HUES64 (cell line): ENCODE measurements at regions not wholly inside any gene's neighbourhood (a gene's known extent, or its start where the extent isn't known, plus 50 kb on each side); places are given as distances from the start of the nearest gene placed in this dataset.
"Not testable (repeated sequence)": the region's sequence is repeated elsewhere in the genome, so short reads cannot be mapped to it uniquely, and the experiment has no call there.

Experiments used
- H3K27ac ChIP-seq: 2 replicates; pipeline ENCODE4 v1.7.0; 2013; ENCODE audit warnings: low read depth, low read length, inconsistent platforms
- H3K27me3 ChIP-seq: 2 replicates; pipeline ENCODE4 v1.6.1; 2013; ENCODE audit warnings: mild to moderate bottlenecking, low read length; ENCODE audit not compliant: insufficient read depth
- H3K36me3 ChIP-seq: 2 replicates; pipeline ENCODE4 v1.6.1; 2013; ENCODE audit warnings: mild to moderate bottlenecking, low read length; ENCODE audit not compliant: insufficient read depth
- H3K4me1 ChIP-seq: 2 replicates; pipeline ENCODE4 v1.6.1; 2013; ENCODE audit warnings: mild to moderate bottlenecking, low read length, moderate library complexity; ENCODE audit not compliant: insufficient read depth
- H3K4me3 ChIP-seq: 2 replicates; pipeline ENCODE4 v1.5.1; 2013; ENCODE audit warnings: mild to moderate bottlenecking, low read length, moderate library complexity
- H3K9ac ChIP-seq: 2 replicates; pipeline ENCODE4 v1.6.1; 2013; ENCODE audit warnings: mild to moderate bottlenecking, low read depth, low read length
- H3K9me3 ChIP-seq: 2 replicates; pipeline ENCODE4 v1.6.1; 2013; ENCODE audit warnings: low read depth, low read length; ENCODE audit not compliant: insufficient read depth
- WGBS: fragments of 150-250, 120-280 bp; methylation state at CpG from one replicate; pipeline ENCODE4 v1.1.7; 2013; ENCODE audit warnings: missing lambda C conversion rate; 5-methylcytosine and 5-hydroxymethylcytosine counted together

DNA sequence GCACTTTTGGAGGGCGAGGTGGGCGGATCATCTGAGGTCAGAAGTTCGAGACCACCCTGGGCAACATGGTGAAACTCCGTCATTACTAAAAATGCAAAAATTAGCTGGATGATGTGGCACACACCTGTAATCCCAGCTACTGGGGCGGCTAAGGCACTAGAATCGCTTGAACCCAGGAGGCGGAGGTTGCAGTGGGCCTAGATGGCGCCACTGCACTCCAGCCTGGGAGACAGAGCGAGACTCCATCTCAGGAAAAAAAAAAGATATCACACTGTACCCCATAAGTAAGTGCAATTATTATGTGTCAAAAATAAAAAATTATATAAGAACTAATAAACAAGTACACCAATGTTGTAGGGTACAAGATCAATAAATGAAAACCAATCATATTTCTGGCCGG is 200.0 kb downstream of the CDRT15L2 start:
- Histone ChIP-seq H3K4me3 (no peak overlapping the region), H3K9me3 (no peaks in the 10 kb centered on the region), H3K27me3 (no peaks in the 10 kb centered on the region), H3K4me1 (no peaks in the 10 kb centered on the region), H3K36me3 (no peaks in the 10 kb centered on the region), H3K27ac (no peak overlapping the region), H3K9ac (no peak overlapping the region)
- WGBS = 93% methylated on average over 9 of the region's 10 CpGs

DNA sequence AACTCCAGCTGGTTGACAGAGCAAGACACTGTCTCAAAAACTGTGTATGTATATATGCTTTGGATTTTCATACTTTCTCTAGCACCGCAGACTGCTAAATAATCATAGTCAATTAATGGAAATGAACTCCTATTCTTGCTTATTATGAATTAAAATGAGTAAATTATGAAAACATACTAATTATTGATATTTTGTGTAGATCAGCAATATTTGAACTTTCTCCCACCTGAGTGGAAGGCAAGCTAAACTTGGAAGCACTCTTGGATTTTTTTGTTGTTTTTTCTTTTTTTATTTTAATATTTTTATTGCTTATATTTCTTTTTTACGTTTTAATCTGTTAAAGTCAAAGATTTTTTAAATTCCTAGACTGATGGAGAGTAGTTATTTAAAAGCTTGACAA is 201.7 kb downstream of the CDRT15L2 start:
- H3K9ac ChIP-seq = no peak overlapping the region

DNA sequence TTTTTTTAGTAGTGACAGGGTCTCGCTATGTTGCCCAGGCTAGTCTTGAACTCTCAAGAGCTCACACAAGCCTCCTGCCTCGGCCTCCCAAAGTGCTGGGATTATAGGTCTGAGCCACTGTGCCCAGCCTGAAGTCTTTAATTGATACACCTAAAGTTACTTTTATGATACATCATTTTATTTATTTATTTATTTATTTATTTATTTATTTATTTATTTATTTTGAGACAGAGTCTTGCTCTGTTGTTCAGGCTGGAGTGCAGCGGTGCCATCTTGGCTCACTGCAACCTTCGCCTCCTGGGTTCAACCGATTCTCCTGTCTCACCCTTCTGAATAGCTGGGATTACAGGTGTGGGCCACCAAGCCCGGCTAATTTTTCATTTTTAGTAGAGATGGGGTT is 202.3 kb downstream of the CDRT15L2 start:
- H3K36me3 ChIP-seq, H3K9me3 ChIP-seq, H3K4me1 ChIP-seq, H3K9ac ChIP-seq, H3K27me3 ChIP-seq, H3K4me3 ChIP-seq, H3K27ac ChIP-seq: not testable (repeated sequence)
- 98% methylated on average over 6 of the region's 6 CpGs for WGBS

More for the DNA sequence above, 201.7 kb downstream of the CDRT15L2 start:
- no peaks in the 10 kb centered on the region for H3K36me3 ChIP-seq
- H3K27me3 ChIP-seq = no peaks in the 10 kb centered on the region
- no peaks in the 10 kb centered on the region for H3K4me1 ChIP-seq
- H3K9me3 ChIP-seq = no peaks in the 10 kb centered on the region
- no peak overlapping the region for H3K4me3 ChIP-seq
- no CpG with 5 or more reads among the region's 2 CpGs for WGBS
- H3K27ac ChIP-seq = no peak overlapping the region

DNA sequence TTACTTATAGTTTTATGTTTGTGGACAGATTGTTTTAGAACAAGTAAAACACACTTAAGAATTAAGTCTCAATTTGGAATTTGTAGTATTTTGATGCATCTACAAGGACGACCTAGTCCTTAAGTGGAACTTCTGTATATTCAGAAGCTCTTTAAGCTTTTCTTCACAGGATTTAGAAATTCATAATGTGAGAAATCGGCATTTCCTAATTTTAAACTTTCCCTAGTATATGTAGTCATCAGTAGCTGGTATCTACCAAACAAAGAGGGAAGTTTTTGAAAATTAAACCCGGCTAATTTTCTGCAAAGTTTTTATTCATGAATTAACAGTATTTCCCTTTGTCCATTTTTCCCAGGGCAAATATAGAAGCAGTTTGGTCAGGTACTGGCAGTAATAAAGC is 203.6 kb downstream of the CDRT15L2 start:
- Histone ChIP-seq H3K4me1 (no peaks in the 10 kb centered on the region), H3K9ac (no peak overlapping the region), H3K27me3 (no peaks in the 10 kb centered on the region), H3K4me3 (no peak overlapping the region), H3K36me3 (no peaks in the 10 kb centered on the region), H3K27ac (no peak overlapping the region), H3K9me3 (no peaks in the 10 kb centered on the region)
- 94% methylated on average over 2 of the region's 3 CpGs for WGBS

DNA sequence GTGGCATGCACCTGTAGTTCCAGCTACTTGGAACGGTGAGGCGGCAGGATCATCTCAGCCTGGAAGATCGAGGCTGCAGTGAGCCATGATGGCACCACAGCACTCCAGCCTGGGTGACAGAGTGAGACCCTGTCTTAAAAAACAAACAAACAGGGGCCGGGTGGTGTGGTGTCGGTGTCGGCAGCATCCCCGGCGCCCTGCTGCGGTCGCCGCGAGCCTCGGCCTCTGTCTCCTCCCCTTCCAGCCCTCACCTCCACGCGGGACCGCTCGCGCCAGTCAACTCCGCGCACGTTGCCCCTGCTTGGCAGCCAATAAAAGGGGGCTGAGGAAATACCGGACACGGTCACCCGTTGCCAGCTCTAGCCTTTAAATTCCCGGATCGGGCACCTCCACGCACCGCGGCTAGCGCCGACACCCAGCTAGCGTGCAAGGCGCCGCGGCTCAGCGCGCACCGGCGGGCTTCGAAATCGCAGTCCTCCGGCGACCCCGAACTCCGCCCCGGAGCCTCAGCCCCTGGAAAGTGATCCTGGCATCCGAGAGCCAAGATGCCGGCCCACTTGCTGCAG is 204.7 kb downstream of the CDRT15L2 start:
- Histone ChIP-seq H3K4me3 (no peak overlapping the region), H3K9ac (no peak overlapping the region), H3K4me1 (no peaks in the 10 kb centered on the region), H3K27me3 (no peaks in the 10 kb centered on the region), H3K36me3 (no peaks in the 10 kb centered on the region), H3K27ac (no peak overlapping the region), H3K9me3 (no peaks in the 10 kb centered on the region)
- 96% methylated on average over 48 of the region's 48 CpGs for WGBS

DNA sequence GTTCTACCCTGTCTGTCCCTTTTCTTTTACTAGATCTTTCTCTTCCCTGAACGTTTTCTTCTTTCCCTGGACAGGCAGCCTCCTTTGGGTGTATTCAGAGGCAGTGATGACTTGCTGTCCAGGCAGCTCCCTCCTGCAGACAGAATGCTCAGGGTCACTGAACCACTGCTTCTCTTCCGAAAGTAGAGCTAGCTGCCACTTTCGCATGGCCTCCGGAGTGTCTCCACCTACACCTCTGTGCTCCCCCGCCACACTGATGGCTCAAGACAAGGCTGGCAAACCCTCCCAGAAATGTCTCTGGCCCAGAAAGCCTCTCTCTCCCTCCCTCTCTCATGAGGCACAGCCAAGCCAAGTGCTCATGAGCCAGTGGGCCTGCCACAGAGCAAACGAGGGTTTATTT is 207.8 kb downstream of the CDRT15L2 start:
- Histone ChIP-seq H3K27me3 (no peaks in the 10 kb centered on the region), H3K36me3 (no peaks in the 10 kb centered on the region), H3K4me3 (no peak overlapping the region), H3K27ac (no peak overlapping the region), H3K4me1 (no peaks in the 10 kb centered on the region), H3K9ac (no peak overlapping the region), H3K9me3 (no peaks in the 10 kb centered on the region)
- WGBS = 93% methylated on average over 6 of the region's 6 CpGs

DNA sequence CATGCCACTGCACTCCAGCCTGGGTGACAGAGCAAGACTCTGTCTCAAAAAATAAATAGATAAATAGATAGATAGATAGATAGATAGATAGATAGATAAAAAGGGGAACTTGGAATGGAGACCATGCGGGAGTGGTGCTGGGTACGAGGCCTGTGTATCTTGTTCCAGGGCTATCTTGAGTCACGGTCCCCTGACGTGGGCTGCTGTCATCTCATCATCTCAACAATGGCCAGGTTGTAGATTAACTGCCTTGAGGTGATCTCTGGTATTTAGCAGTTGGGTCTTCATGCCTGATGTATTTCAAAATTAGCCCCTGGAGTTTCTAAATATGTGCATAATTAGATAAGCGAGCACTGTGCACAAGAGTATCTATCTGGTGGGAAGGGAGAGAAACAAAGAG is 212.1 kb downstream of the CDRT15L2 start:
- Histone ChIP-seq H3K27me3 (no peaks in the 10 kb centered on the region), H3K27ac (no peak overlapping the region), H3K4me1 (no peaks in the 10 kb centered on the region), H3K9me3 (no peaks in the 10 kb centered on the region), H3K9ac (no peak overlapping the region), H3K36me3 (no peaks in the 10 kb centered on the region), H3K4me3 (no peak overlapping the region)
- WGBS = 86% methylated on average over 5 of the region's 5 CpGs

DNA sequence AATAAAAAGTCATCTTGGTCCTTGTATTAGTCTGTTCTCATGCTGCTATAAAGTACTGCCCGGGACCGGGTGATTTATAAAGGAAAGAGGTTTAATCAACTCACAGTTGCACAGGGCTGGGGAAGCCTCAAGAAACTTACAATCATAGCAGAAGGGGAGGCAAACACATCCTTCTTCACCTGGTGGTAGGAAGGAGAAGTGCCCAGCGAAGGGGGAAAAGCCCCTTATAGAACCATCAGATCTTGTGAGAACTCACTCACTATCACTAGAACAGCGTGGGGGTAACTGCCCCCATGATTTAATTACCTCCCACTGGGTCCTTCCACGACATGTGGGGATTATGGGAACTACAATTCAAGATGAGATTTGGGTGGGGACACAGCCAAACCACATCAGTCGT is 215.0 kb downstream of the CDRT15L2 start:
- H3K36me3 ChIP-seq, H3K9me3 ChIP-seq, H3K9ac ChIP-seq, H3K27me3 ChIP-seq, H3K4me3 ChIP-seq, H3K27ac ChIP-seq, H3K4me1 ChIP-seq: not testable (repeated sequence)
- 65% methylated on average over 4 of the region's 6 CpGs for WGBS

DNA sequence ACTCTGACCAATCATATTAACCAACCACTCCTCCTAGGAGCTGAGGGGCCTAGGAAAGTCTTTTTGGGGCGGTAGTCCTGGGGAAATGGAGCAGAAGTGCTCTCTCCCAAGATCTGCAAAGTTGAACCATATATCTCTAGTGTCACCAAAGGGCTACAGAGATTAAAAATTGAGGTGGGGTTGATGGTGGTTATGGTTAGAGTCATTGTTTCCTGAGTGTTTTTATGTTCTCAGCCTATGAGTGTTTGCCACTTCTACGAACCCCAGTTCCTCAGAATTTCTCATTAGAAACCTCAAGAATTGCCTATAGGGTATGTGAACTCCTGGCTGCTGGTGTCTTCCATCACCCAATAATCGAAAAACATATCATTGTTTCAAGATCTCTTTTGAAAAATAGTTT is 217.8 kb downstream of the CDRT15L2 start:
- 90% methylated on average over 2 of the region's 3 CpGs for WGBS

DNA sequence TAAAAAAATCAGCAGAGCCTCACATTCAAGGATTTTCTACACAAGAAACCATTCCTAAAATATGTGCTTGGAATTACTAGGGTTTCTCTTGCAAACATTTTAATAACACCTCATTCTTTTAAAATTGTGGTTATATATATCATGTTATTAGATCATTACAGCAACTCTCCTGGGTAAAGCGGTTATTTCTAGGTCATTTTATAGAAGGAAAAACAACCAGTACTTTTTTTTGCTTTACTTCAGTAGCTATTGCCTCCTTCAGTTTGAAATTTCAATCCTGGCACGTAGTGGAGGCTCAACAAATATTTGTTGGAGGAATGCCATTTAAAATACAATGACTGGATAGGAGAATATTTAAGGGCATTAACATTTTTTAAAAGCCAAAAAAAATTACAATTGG is 220.6 kb downstream of the CDRT15L2 start:
- no peaks in the 10 kb centered on the region for H3K4me1 ChIP-seq
- H3K9me3 ChIP-seq = no peaks in the 10 kb centered on the region
- H3K9ac ChIP-seq = no peak overlapping the region
- no peaks in the 10 kb centered on the region for H3K36me3 ChIP-seq
- H3K27me3 ChIP-seq = no peaks in the 10 kb centered on the region
- WGBS = 82% methylated on average over 1 of the region's 2 CpGs
- H3K4me3 ChIP-seq = no peak overlapping the region
- no peak overlapping the region for H3K27ac ChIP-seq

More for the DNA sequence above, 217.8 kb downstream of the CDRT15L2 start:
- H3K9me3 ChIP-seq = no peaks in the 10 kb centered on the region
- H3K4me1 ChIP-seq = no peaks in the 10 kb centered on the region
- H3K27ac ChIP-seq = no peak overlapping the region
- no peaks in the 10 kb centered on the region for H3K36me3 ChIP-seq
- no peaks in the 10 kb centered on the region for H3K27me3 ChIP-seq
- H3K9ac ChIP-seq = no peak overlapping the region
- H3K4me3 ChIP-seq = no peak overlapping the region

DNA sequence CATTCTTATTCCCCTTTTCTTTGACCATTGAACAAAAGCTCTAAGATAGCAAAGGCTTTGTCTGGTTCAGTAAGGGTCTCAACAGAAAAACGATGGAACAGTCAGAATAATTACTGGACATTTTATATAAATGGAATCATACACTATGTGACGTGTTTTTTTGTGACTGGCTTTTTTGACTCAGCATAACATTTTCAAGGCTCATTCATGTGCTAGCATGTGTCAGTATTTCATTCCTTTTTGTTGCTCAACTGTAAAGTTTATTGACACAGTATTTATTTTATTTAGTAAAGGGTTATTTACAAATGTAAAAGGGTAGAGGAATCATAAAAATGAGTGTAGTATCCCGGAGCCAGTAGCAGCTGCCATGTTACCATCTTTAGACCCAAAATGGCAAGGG is 226.2 kb downstream of the CDRT15L2 start:
- H3K36me3 ChIP-seq = no peaks in the 10 kb centered on the region
- no peaks in the 10 kb centered on the region for H3K27me3 ChIP-seq
- H3K27ac ChIP-seq = no peak overlapping the region
- no peaks in the 10 kb centered on the region for H3K9me3 ChIP-seq
- H3K9ac ChIP-seq = no peak overlapping the region
- no peak overlapping the region for H3K4me3 ChIP-seq
- WGBS = 89% methylated on average over 3 of the region's 3 CpGs
- H3K4me1 ChIP-seq = no peaks in the 10 kb centered on the region

DNA sequence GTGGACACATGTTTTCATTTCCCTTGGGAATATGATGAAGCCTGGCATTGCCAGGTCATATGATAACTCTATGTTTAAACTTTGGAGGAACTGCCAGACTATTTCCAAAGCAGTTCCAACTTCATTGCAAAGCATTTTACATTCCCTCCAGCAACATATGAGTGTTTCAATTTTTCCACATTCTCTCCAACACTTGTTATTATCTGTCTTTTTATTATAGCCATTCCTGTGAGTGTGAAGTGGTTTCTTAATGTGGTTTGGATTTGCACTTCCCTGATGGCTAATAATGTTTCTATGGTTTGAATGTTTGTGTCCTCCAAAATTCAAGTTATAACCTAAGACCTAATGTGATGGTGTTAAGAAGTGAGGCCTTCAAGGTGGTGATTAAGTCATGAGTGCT is 228.0 kb downstream of the CDRT15L2 start:
- H3K9ac ChIP-seq, H3K4me1 ChIP-seq, H3K27ac ChIP-seq, H3K27me3 ChIP-seq, H3K4me3 ChIP-seq, H3K36me3 ChIP-seq, H3K9me3 ChIP-seq: not testable (repeated sequence)
